ENCODE measurements at regions not wholly inside any gene's neighbourhood (a gene's known extent, or its start where the extent isn't known, plus 50 kb on each side); places are given as distances from the start of the nearest gene placed in this dataset.

DNA sequence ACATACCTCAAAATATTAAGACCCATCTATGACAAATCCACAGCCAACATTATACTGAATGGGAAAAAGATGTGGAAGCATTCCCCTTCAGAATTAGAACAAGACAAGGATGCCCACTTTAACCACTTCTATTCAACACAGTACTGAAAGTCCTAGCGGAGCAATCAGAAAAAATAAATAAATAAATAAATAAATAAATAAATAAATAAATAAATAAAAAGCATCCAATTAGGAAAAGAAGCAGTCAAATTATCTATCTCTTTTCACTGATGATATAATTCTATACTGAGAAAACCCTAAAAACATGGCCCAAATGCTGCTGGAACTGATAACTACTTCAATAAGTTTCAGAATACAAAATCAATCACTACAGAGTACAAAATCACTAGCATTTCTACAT is 67.5 kb downstream of the PRR32 start:
- no peak for DNase-seq
- Mint-ChIP-seq H3K9me3 (peaks cover 3% of the 10 kb centered on the region), H3K27me3 (no peaks in the 10 kb centered on the region), H3K27ac (no peak overlapping the region), H3K4me1 (ENCODE audit: low read depth) (no peaks in the 10 kb centered on the region), H3K36me3 (ENCODE audit: low read depth) (no peaks in the 10 kb centered on the region), H3K4me3 (no peak overlapping the region)
- Histone ChIP-seq H3K4me1 (ENCODE audit: insufficient read depth, low read length) (no peaks in the 10 kb centered on the region), H3K27ac (ENCODE audit: low read depth in 1 of 2, low read length in 2 of 2) (no peak overlapping the region), H3K9me3 (ENCODE audit: control insufficient read depth in 1 of 2, insufficient read depth in 1 of 2, low read length in 2 of 2) (peaks cover 0 to 8% of the 10 kb centered on the region in 2 experiments), H3K36me3 (ENCODE audit: insufficient read depth, low read length) (no peaks in the 10 kb centered on the region), H3K4me3 (ENCODE audit: low read length) (no peak overlapping the region), H3K27me3 (ENCODE audit: control insufficient read depth in 1 of 2, insufficient read depth in 2 of 2, low read length in 2 of 2) (no peaks in the 10 kb centered on the region)
- intact Hi-C loops (cut with DNase I, micrococcal nuclease): no loop called here
- CTCF ChIA-PET: no interaction called here
- POLR2A ChIA-PET: no interaction called here
- no peak for ATAC-seq (ENCODE audit: poor library complexity)
- TF ChIP-seq CTCF (IDR thresholded peaks at IDR 0.05): no peak

GRCh38 chrX:126900937-126901336 is 81.4 kb downstream of the PRR32 start:
- Mint-ChIP-seq H3K4me1 (ENCODE audit: low read depth) (no peaks in the 10 kb centered on the region), H3K36me3 (ENCODE audit: low read depth) (no peaks in the 10 kb centered on the region), H3K27ac (no peak overlapping the region), H3K27me3 (no peaks in the 10 kb centered on the region), H3K4me3 (no peak overlapping the region), H3K9me3 (no peaks in the 10 kb centered on the region)
- intact Hi-C loops (cut with DNase I, micrococcal nuclease): no loop called here
- no peaks in the 10 kb centered on the region for H3K36me3 ChIP-seq (ENCODE audit: insufficient read depth, low read length)
- no peak for DNase-seq
- POLR2A ChIA-PET: no interaction called here
- H3K4me3 ChIP-seq (ENCODE audit: low read length): no peak overlapping the region
- no peaks in the 10 kb centered on the region for H3K27me3 ChIP-seq (ENCODE audit: control insufficient read depth in 1 of 2, insufficient read depth in 2 of 2, low read length in 2 of 2)
- ATAC-seq (ENCODE audit: poor library complexity): no peak
- TF ChIP-seq CTCF (IDR thresholded peaks at IDR 0.05): no peak
- H3K9me3 ChIP-seq (ENCODE audit: control insufficient read depth in 1 of 2, insufficient read depth in 1 of 2, low read length in 2 of 2): no peaks in the 10 kb centered on the region
- H3K4me1 ChIP-seq (ENCODE audit: insufficient read depth, low read length): no peaks in the 10 kb centered on the region
- H3K27ac ChIP-seq (ENCODE audit: low read depth in 1 of 2, low read length in 2 of 2): no peak overlapping the region
- CTCF ChIA-PET: no interaction called here

DNA sequence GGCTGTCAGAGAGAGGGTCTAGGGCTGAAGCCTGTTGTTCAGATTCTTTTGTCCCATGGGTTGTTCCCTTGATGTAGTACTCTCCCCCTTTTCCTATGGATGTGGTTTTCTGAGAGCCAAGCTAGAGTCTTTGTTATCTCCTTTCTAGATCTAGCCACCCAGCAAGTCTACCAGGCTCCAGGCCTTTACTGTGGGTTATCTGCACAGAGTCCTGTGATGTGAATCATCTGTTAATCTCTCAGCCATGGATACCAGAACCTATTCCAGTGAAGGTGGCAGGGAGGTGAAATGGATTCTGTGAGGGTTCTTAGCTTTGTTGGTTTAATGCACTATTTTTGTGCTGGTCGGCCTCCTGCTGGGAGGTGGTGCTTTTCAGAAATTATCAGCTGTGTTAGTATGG is 109.5 kb downstream of the PRR32 start:
- peaks cover 0 to 6% of the 10 kb centered on the region in 2 experiments for H3K9me3 ChIP-seq (ENCODE audit: control insufficient read depth in 1 of 2, insufficient read depth in 1 of 2, low read length in 2 of 2)
- H3K4me3 Mint-ChIP-seq: no peak overlapping the region
- H3K27me3 ChIP-seq (ENCODE audit: control insufficient read depth in 1 of 2, insufficient read depth in 2 of 2, low read length in 2 of 2): no peaks in the 10 kb centered on the region
- no peaks in the 10 kb centered on the region for H3K27me3 Mint-ChIP-seq
- H3K4me3 ChIP-seq (ENCODE audit: low read length): no peak overlapping the region
- no peaks in the 10 kb centered on the region for H3K36me3 ChIP-seq (ENCODE audit: insufficient read depth, low read length)
- H3K27ac ChIP-seq (ENCODE audit: low read depth in 1 of 2, low read length in 2 of 2): no peak overlapping the region
- no peaks in the 10 kb centered on the region for H3K4me1 Mint-ChIP-seq (ENCODE audit: low read depth)
- H3K27ac Mint-ChIP-seq: no peak overlapping the region
- intact Hi-C loops (cut with DNase I, micrococcal nuclease): no loop called here
- TF ChIP-seq CTCF (IDR thresholded peaks at IDR 0.05): no peak
- POLR2A ChIA-PET: no interaction called here
- CTCF ChIA-PET: no interaction called here
- H3K36me3 Mint-ChIP-seq (ENCODE audit: low read depth): no peaks in the 10 kb centered on the region
- DNase-seq (no peak), ATAC-seq (ENCODE audit: poor library complexity) (no peak)
- H3K4me1 ChIP-seq (ENCODE audit: insufficient read depth, low read length): no peaks in the 10 kb centered on the region
- peaks cover 4% of the 10 kb centered on the region for H3K9me3 Mint-ChIP-seq
